ENCODE measurements at regions not wholly inside any gene's neighbourhood (a gene's known extent, or its start where the extent isn't known, plus 50 kb on each side); places are given as distances from the start of the nearest gene placed in this dataset.

- H3K4me3 Mint-ChIP-seq = no peak overlapping the region
- POLR2A ChIA-PET (ENCODE audit: partially characterized antibody) = no interaction called here
- no peaks in the 10 kb centered on the region for H3K36me3 ChIP-seq (ENCODE audit: insufficient read depth, low read length)
- no peaks in the 10 kb centered on the region for H3K4me1 Mint-ChIP-seq
- peaks cover 0 to 14% (median 5%) of the 10 kb centered on the region in 8 donors for H3K9me3 Mint-ChIP-seq
- H3K36me3 Mint-ChIP-seq = no peaks in the 10 kb centered on the region
- H3K27me3 Mint-ChIP-seq = no peaks in the 10 kb centered on the region
- no peaks in the 10 kb centered on the region for H3K27me3 ChIP-seq (ENCODE audit: insufficient read depth, low read length)
- CTCF ChIA-PET (ENCODE audit: partially characterized antibody) = no interaction called here
- no peak overlapping the region for H3K4me3 ChIP-seq (ENCODE audit: low read length in 2 of 2)
- no peak overlapping the region for H3K27ac ChIP-seq (ENCODE audit: low read depth, low read length)
- H3K9me3 ChIP-seq (ENCODE audit: control insufficient read depth in 1 of 2, low read length in 2 of 2) = no peaks in the 10 kb centered on the region
- no peak for DNase-seq
- H3K4me1 ChIP-seq (ENCODE audit: insufficient read depth, low read length) = no peaks in the 10 kb centered on the region
- intact Hi-C loops (cut with micrococcal nuclease) = no loop called here
- H3K27ac Mint-ChIP-seq = no peak overlapping the region
These were observed 982.1 kb upstream of the SLC35B3 start for GRCh38 chr6:9417400-9417799.

GRCh38 chr6:9412951-9413559 lies 977.7 kb upstream of the SLC35B3 start:
- Histone ChIP-seq H3K27me3 (ENCODE audit: insufficient read depth, low read length) (no peaks in the 10 kb centered on the region), H3K36me3 (ENCODE audit: insufficient read depth, low read length) (no peaks in the 10 kb centered on the region), H3K9me3 (ENCODE audit: control insufficient read depth in 1 of 2, low read length in 2 of 2) (no peaks in the 10 kb centered on the region), H3K4me3 (ENCODE audit: low read length in 2 of 2) (no peak overlapping the region), H3K4me1 (ENCODE audit: insufficient read depth, low read length) (no peaks in the 10 kb centered on the region), H3K27ac (ENCODE audit: low read depth, low read length) (no peak overlapping the region)
- no peak for DNase-seq
- H3K4me1 Mint-ChIP-seq = no peaks in the 10 kb centered on the region
- H3K9me3 Mint-ChIP-seq = peaks cover 0 to 14% (median 3%) of the 10 kb centered on the region in 8 donors
- no peak overlapping the region for H3K4me3 Mint-ChIP-seq
- H3K27me3 Mint-ChIP-seq = no peaks in the 10 kb centered on the region
- ChIA-PET CTCF (ENCODE audit: partially characterized antibody) (no interaction called here), POLR2A (ENCODE audit: partially characterized antibody) (no interaction called here)
- H3K27ac Mint-ChIP-seq = no peak overlapping the region
- intact Hi-C loops (cut with micrococcal nuclease) = no loop called here
- H3K36me3 Mint-ChIP-seq = no peaks in the 10 kb centered on the region

- no peaks in the 10 kb centered on the region for H3K27me3 ChIP-seq (ENCODE audit: insufficient read depth, low read length)
- Mint-ChIP-seq H3K27ac (no peak overlapping the region), H3K4me3 (no peak overlapping the region), H3K36me3 (no peaks in the 10 kb centered on the region), H3K27me3 (no peaks in the 10 kb centered on the region), H3K4me1 (no peaks in the 10 kb centered on the region), H3K9me3 (peaks cover 2 to 11% (median 5%) of the 10 kb centered on the region in 8 donors)
- no peaks in the 10 kb centered on the region for H3K36me3 ChIP-seq (ENCODE audit: insufficient read depth, low read length)
- no peaks in the 10 kb centered on the region for H3K4me1 ChIP-seq (ENCODE audit: insufficient read depth, low read length)
- ChIA-PET CTCF (ENCODE audit: partially characterized antibody) (no interaction called here), POLR2A (ENCODE audit: partially characterized antibody) (no interaction called here)
- H3K27ac ChIP-seq (ENCODE audit: low read depth, low read length) = no peak overlapping the region
- H3K4me3 ChIP-seq (ENCODE audit: low read length in 2 of 2) = no peak overlapping the region
- intact Hi-C loops (cut with micrococcal nuclease) = no loop called here
- no peak for DNase-seq
- no peaks in the 10 kb centered on the region for H3K9me3 ChIP-seq (ENCODE audit: control insufficient read depth in 1 of 2, low read length in 2 of 2)
These were observed 973.8 kb upstream of the SLC35B3 start for GRCh38 chr6:9409126-9409525.

- CTCF ChIA-PET (ENCODE audit: partially characterized antibody) = no interaction called here
- POLR2A ChIA-PET (ENCODE audit: partially characterized antibody) = no interaction called here
- Mint-ChIP-seq H3K27ac (no peak overlapping the region), H3K36me3 (no peaks in the 10 kb centered on the region), H3K9me3 (peaks cover 0 to 14% (median 5%) of the 10 kb centered on the region in 8 donors), H3K27me3 (no peaks in the 10 kb centered on the region), H3K4me1 (no peaks in the 10 kb centered on the region), H3K4me3 (no peak overlapping the region)
- H3K4me1 ChIP-seq (ENCODE audit: insufficient read depth, low read length) = no peaks in the 10 kb centered on the region
- no peak overlapping the region for H3K27ac ChIP-seq (ENCODE audit: low read depth, low read length)
- H3K4me3 ChIP-seq (ENCODE audit: low read length in 2 of 2) = no peak overlapping the region
- no peaks in the 10 kb centered on the region for H3K9me3 ChIP-seq (ENCODE audit: control insufficient read depth in 1 of 2, low read length in 2 of 2)
- H3K36me3 ChIP-seq (ENCODE audit: insufficient read depth, low read length) = no peaks in the 10 kb centered on the region
- no peak for DNase-seq
- no peaks in the 10 kb centered on the region for H3K27me3 ChIP-seq (ENCODE audit: insufficient read depth, low read length)
- intact Hi-C loops (cut with micrococcal nuclease) = no loop called here
These were observed 973.2 kb upstream of the SLC35B3 start for GRCh38 chr6:9408402-9409117.

- ChIA-PET POLR2A (ENCODE audit: partially characterized antibody) (no interaction called here), CTCF (ENCODE audit: partially characterized antibody) (no interaction called here)
- no peak overlapping the region for H3K27ac ChIP-seq (ENCODE audit: low read depth, low read length)
- Mint-ChIP-seq H3K27ac (no peak overlapping the region), H3K27me3 (no peaks in the 10 kb centered on the region), H3K4me1 (no peaks in the 10 kb centered on the region), H3K9me3 (peaks cover 0 to 14% (median 7%) of the 10 kb centered on the region in 8 donors), H3K36me3 (no peaks in the 10 kb centered on the region), H3K4me3 (no peak overlapping the region)
- H3K27me3 ChIP-seq (ENCODE audit: insufficient read depth, low read length) = no peaks in the 10 kb centered on the region
- no peaks in the 10 kb centered on the region for H3K36me3 ChIP-seq (ENCODE audit: insufficient read depth, low read length)
- no peak for DNase-seq
- intact Hi-C loops (cut with micrococcal nuclease) = no loop called here
- no peaks in the 10 kb centered on the region for H3K9me3 ChIP-seq (ENCODE audit: control insufficient read depth in 1 of 2, low read length in 2 of 2)
- H3K4me3 ChIP-seq (ENCODE audit: low read length in 2 of 2) = no peak overlapping the region
- no peaks in the 10 kb centered on the region for H3K4me1 ChIP-seq (ENCODE audit: insufficient read depth, low read length)
These were observed 970.5 kb upstream of the SLC35B3 start for GRCh38 chr6:9405825-9406224.

GRCh38 chr6:9405369-9405768 lies 970.0 kb upstream of the SLC35B3 start:
- Mint-ChIP-seq H3K4me1 (no peaks in the 10 kb centered on the region), H3K27me3 (no peaks in the 10 kb centered on the region), H3K36me3 (no peaks in the 10 kb centered on the region), H3K27ac (no peak overlapping the region), H3K9me3 (peaks cover 2 to 15% (median 7%) of the 10 kb centered on the region in 8 donors), H3K4me3 (no peak overlapping the region)
- no peaks in the 10 kb centered on the region for H3K9me3 ChIP-seq (ENCODE audit: control insufficient read depth in 1 of 2, low read length in 2 of 2)
- no peak overlapping the region for H3K4me3 ChIP-seq (ENCODE audit: low read length in 2 of 2)
- H3K36me3 ChIP-seq (ENCODE audit: insufficient read depth, low read length) = no peaks in the 10 kb centered on the region
- H3K4me1 ChIP-seq (ENCODE audit: insufficient read depth, low read length) = no peaks in the 10 kb centered on the region
- H3K27ac ChIP-seq (ENCODE audit: low read depth, low read length) = no peak overlapping the region
- ChIA-PET CTCF (ENCODE audit: partially characterized antibody) (no interaction called here), POLR2A (ENCODE audit: partially characterized antibody) (no interaction called here)
- DNase-seq = no peak
- no peaks in the 10 kb centered on the region for H3K27me3 ChIP-seq (ENCODE audit: insufficient read depth, low read length)
- intact Hi-C loops (cut with micrococcal nuclease) = no loop called here

- H3K27me3 Mint-ChIP-seq = no peaks in the 10 kb centered on the region
- intact Hi-C loops (cut with micrococcal nuclease) = no loop called here
- Histone ChIP-seq H3K9me3 (ENCODE audit: control insufficient read depth in 1 of 2, low read length in 2 of 2) (no peaks in the 10 kb centered on the region), H3K4me3 (ENCODE audit: low read length in 2 of 2) (no peak overlapping the region), H3K27ac (ENCODE audit: low read depth, low read length) (no peak overlapping the region), H3K36me3 (ENCODE audit: insufficient read depth, low read length) (no peaks in the 10 kb centered on the region), H3K27me3 (ENCODE audit: insufficient read depth, low read length) (no peaks in the 10 kb centered on the region), H3K4me1 (ENCODE audit: insufficient read depth, low read length) (no peaks in the 10 kb centered on the region)
- ChIA-PET CTCF (ENCODE audit: partially characterized antibody) (no interaction called here), POLR2A (ENCODE audit: partially characterized antibody) (no interaction called here)
- no peaks in the 10 kb centered on the region for H3K4me1 Mint-ChIP-seq
- H3K36me3 Mint-ChIP-seq = no peaks in the 10 kb centered on the region
- H3K9me3 Mint-ChIP-seq = peaks cover 5 to 20% (median 8%) of the 10 kb centered on the region in 8 donors
- no peak for DNase-seq
- H3K4me3 Mint-ChIP-seq = no peak overlapping the region
- H3K27ac Mint-ChIP-seq = no peak overlapping the region
These were observed 969.2 kb upstream of the SLC35B3 start for GRCh38 chr6:9404351-9405146.
